ENCODE measurements at regions not wholly inside any gene's neighbourhood (a gene's known extent, or its start where the extent isn't known, plus 50 kb on each side); places are given as distances from the start of the nearest gene placed in this dataset.

DNA sequence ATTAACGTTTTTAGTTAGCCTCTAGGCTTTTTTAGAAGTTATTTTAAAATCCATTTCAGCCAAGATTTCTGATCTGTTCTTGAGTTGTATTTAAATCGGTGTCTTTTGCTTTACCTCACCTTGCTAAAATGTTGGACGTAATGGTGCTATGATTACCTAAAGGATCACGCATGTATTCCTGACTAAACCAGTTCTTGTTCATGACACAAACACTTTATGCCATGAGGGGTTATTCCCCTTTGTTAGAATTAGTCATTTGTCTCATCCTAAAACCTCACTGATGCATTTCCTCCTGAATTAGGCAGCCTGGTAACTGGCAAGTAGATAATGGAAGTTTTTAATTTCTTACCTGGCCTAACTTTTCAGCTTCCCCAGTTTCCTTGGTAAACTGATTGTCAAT is 185.4 kb upstream of the TANK start (continued):
- TF ChIP-seq, protein P1, sequence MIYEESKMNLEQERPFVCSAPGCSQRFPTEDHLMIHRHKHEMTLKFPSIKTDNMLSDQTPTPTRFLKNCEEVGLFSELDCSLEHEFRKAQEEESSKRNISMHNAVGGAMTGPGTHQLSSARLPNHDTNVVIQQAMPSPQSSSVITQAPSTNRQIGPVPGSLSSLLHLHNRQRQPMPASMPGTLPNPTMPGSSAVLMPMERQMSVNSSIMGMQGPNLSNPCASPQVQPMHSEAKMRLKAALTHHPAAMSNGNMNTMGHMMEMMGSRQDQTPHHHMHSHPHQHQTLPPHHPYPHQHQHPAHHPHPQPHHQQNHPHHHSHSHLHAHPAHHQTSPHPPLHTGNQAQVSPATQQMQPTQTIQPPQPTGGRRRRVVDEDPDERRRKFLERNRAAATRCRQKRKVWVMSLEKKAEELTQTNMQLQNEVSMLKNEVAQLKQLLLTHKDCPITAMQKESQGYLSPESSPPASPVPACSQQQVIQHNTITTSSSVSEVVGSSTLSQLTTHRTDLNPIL (CRISPR knock-in tag; IDR thresholded peaks at IDR 0.05; ENCODE audit: low read depth), result no peak
- TF ChIP-seq ZC3H10 (CRISPR knock-in tag; IDR thresholded peaks at IDR 0.05), result no peak
- TF ChIP-seq ZNF8 (CRISPR knock-in tag; IDR thresholded peaks at IDR 0.05), result no peak
- TF ChIP-seq RARB (CRISPR knock-in tag; IDR thresholded peaks at IDR 0.05), result no peak
- TF ChIP-seq ARNTL (CRISPR knock-in tag; IDR thresholded peaks at IDR 0.05; ENCODE audit: borderline replicate concordance, low read depth), result no peak

DNA sequence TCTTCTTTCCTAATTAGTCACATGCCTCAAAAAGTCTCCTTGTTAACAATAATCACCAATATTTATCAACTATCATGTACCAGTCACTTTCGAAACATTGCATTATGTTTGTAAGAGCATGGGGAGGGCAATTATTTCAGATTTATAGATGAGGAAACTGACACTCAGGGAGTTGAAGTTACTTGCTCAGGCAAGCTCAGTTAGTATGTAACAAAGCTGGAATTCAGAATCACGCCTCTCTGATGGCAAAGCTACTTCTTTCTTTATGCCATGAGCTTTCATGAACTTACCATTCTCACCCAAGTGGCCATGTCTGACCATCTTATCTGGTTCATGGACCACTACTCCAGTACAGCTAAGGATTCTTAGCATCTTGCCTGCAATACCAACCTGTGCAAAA is 183.4 kb upstream of the TANK start:
- ATAC-seq, result no peak
- TF ChIP-seq ZC3H10 (CRISPR knock-in tag; IDR thresholded peaks at IDR 0.05) (no peak), PPARA (CRISPR knock-in tag; IDR thresholded peaks at IDR 0.05; ENCODE audit: borderline replicate concordance) (no peak), ZNF70 (CRISPR knock-in tag; IDR thresholded peaks at IDR 0.05) (no peak), TCF4 (CRISPR knock-in tag; IDR thresholded peaks at IDR 0.05; ENCODE audit: borderline replicate concordance) (no peak), BACH2 (CRISPR knock-in tag; IDR thresholded peaks at IDR 0.05; ENCODE audit: borderline replicate concordance) (no peak), ZFP3 (CRISPR knock-in tag; IDR thresholded peaks at IDR 0.05) (no peak), SNAI2 (CRISPR knock-in tag; IDR thresholded peaks at IDR 0.05) (no peak), CSDC2 (CRISPR knock-in tag; IDR thresholded peaks at IDR 0.05) (no peak), ZNF8 (CRISPR knock-in tag; IDR thresholded peaks at IDR 0.05) (no peak), ZFP30 (CRISPR knock-in tag; IDR thresholded peaks at IDR 0.05) (no peak)
- TF ChIP-seq, protein P2, sequence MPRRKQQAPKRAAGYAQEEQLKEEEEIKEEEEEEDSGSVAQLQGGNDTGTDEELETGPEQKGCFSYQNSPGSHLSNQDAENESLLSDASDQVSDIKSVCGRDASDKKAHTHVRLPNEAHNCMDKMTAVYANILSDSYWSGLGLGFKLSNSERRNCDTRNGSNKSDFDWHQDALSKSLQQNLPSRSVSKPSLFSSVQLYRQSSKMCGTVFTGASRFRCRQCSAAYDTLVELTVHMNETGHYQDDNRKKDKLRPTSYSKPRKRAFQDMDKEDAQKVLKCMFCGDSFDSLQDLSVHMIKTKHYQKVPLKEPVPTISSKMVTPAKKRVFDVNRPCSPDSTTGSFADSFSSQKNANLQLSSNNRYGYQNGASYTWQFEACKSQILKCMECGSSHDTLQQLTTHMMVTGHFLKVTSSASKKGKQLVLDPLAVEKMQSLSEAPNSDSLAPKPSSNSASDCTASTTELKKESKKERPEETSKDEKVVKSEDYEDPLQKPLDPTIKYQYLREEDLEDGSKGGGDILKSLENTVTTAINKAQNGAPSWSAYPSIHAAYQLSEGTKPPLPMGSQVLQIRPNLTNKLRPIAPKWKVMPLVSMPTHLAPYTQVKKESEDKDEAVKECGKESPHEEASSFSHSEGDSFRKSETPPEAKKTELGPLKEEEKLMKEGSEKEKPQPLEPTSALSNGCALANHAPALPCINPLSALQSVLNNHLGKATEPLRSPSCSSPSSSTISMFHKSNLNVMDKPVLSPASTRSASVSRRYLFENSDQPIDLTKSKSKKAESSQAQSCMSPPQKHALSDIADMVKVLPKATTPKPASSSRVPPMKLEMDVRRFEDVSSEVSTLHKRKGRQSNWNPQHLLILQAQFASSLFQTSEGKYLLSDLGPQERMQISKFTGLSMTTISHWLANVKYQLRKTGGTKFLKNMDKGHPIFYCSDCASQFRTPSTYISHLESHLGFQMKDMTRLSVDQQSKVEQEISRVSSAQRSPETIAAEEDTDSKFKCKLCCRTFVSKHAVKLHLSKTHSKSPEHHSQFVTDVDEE (CRISPR knock-in tag; IDR thresholded peaks at IDR 0.05), result no peak
- TF ChIP-seq, protein P3, sequence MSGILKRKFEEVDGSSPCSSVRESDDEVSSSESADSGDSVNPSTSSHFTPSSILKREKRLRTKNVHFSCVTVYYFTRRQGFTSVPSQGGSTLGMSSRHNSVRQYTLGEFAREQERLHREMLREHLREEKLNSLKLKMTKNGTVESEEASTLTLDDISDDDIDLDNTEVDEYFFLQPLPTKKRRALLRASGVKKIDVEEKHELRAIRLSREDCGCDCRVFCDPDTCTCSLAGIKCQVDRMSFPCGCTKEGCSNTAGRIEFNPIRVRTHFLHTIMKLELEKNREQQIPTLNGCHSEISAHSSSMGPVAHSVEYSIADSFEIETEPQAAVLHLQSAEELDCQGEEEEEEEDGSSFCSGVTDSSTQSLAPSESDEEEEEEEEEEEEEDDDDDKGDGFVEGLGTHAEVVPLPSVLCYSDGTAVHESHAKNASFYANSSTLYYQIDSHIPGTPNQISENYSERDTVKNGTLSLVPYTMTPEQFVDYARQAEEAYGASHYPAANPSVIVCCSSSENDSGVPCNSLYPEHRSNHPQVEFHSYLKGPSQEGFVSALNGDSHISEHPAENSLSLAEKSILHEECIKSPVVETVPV (CRISPR knock-in tag; IDR thresholded peaks at IDR 0.05), result no peak

DNA sequence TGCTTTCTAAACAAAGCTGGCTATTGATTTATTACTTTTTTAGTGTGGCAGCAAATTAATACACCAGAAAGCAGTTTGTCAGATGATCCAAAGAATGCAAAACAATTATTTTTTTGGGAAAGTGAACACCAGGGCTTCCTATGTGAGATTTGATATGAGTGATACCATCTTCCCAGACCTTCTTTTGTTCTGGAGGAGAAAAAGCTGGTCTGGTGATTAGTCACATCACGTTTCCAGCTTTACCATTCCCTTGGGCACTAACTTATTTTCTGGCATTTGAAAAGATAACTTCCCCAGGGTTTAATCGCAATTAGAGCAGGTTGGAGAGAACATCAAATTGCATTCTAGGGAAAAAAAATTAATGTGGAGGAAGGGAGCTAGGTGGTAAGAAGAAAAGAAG is 182.9 kb upstream of the TANK start:
- ATAC-seq, result no peak
- no peak for TF ChIP-seq RARB (CRISPR knock-in tag; IDR thresholded peaks at IDR 0.05)
- no peak for TF ChIP-seq SNAI2 (CRISPR knock-in tag; IDR thresholded peaks at IDR 0.05)
- TF ChIP-seq ARNTL (CRISPR knock-in tag; IDR thresholded peaks at IDR 0.05; ENCODE audit: borderline replicate concordance, low read depth), result no peak
- no peak for TF ChIP-seq ESRRG (CRISPR knock-in tag; IDR thresholded peaks at IDR 0.05)
- no peak for TF ChIP-seq ZNF565 (CRISPR knock-in tag; conservative IDR thresholded peaks at IDR 0.05; ENCODE audit: low read depth)
- TF ChIP-seq ZFP30 (CRISPR knock-in tag; IDR thresholded peaks at IDR 0.05), result no peak

DNA sequence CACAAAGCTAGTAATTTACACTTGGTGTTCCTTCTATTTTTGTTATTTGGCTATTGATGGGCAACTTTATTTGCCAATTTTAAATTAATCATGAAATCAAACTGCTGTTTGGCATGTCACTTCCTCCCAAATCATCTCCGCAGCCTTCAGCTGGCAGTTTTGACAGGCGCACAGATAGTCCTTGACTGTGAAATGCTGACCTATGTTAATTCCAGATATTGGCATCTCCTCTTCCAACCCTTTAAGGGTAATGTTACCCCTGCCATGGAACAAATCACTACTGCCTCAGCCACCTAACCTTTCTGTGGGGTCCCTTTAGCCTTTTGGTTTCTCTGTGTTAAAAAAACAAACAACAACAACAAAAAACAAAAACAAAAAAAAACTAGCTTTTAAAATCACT is 182.4 kb upstream of the TANK start:
- ATAC-seq, result no peak
- TF ChIP-seq TOX (CRISPR knock-in tag; IDR thresholded peaks at IDR 0.05; ENCODE audit: borderline replicate concordance) (no peak), CSDC2 (CRISPR knock-in tag; IDR thresholded peaks at IDR 0.05) (no peak), ZFP30 (CRISPR knock-in tag; IDR thresholded peaks at IDR 0.05) (no peak), GLIS3 (CRISPR knock-in tag; IDR thresholded peaks at IDR 0.05) (no peak), TCF4 (CRISPR knock-in tag; IDR thresholded peaks at IDR 0.05; ENCODE audit: borderline replicate concordance) (no peak), ZNF8 (CRISPR knock-in tag; IDR thresholded peaks at IDR 0.05) (no peak), SNAI2 (CRISPR knock-in tag; IDR thresholded peaks at IDR 0.05) (no peak), ZNF565 (CRISPR knock-in tag; conservative IDR thresholded peaks at IDR 0.05; ENCODE audit: low read depth) (no peak), ISL1 (CRISPR knock-in tag; IDR thresholded peaks at IDR 0.05) (no peak), ZFP3 (CRISPR knock-in tag; IDR thresholded peaks at IDR 0.05) (no peak), ARNTL (CRISPR knock-in tag; IDR thresholded peaks at IDR 0.05; ENCODE audit: borderline replicate concordance, low read depth) (no peak), ZNF70 (CRISPR knock-in tag; IDR thresholded peaks at IDR 0.05) (no peak), ZC3H10 (CRISPR knock-in tag; IDR thresholded peaks at IDR 0.05) (no peak)
- TF ChIP-seq, protein P4, sequence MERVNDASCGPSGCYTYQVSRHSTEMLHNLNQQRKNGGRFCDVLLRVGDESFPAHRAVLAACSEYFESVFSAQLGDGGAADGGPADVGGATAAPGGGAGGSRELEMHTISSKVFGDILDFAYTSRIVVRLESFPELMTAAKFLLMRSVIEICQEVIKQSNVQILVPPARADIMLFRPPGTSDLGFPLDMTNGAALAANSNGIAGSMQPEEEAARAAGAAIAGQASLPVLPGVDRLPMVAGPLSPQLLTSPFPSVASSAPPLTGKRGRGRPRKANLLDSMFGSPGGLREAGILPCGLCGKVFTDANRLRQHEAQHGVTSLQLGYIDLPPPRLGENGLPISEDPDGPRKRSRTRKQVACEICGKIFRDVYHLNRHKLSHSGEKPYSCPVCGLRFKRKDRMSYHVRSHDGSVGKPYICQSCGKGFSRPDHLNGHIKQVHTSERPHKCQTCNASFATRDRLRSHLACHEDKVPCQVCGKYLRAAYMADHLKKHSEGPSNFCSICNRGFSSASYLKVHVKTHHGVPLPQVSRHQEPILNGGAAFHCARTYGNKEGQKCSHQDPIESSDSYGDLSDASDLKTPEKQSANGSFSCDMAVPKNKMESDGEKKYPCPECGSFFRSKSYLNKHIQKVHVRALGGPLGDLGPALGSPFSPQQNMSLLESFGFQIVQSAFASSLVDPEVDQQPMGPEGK (CRISPR knock-in tag; IDR thresholded peaks at IDR 0.05; ENCODE audit: borderline replicate concordance), result no peak
- TF ChIP-seq, protein P2 (CRISPR knock-in tag; IDR thresholded peaks at IDR 0.05), result no peak
- TF ChIP-seq, protein P5, sequence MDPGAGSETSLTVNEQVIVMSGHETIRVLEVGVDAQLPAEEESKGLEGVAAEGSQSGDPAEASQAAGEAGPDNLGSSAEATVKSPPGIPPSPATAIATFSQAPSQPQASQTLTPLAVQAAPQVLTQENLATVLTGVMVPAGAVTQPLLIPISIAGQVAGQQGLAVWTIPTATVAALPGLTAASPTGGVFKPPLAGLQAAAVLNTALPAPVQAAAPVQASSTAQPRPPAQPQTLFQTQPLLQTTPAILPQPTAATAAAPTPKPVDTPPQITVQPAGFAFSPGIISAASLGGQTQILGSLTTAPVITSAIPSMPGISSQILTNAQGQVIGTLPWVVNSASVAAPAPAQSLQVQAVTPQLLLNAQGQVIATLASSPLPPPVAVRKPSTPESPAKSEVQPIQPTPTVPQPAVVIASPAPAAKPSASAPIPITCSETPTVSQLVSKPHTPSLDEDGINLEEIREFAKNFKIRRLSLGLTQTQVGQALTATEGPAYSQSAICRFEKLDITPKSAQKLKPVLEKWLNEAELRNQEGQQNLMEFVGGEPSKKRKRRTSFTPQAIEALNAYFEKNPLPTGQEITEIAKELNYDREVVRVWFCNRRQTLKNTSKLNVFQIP (CRISPR knock-in tag; IDR thresholded peaks at IDR 0.05; ENCODE audit: borderline replicate concordance, low read depth), result no peak
- TF ChIP-seq, protein P1 (CRISPR knock-in tag; IDR thresholded peaks at IDR 0.05; ENCODE audit: low read depth), result no peak

Measured in SK-N-SH treated with all-trans-retinoic acid at 6 μM for 48 hours (cell line).